ENCODE measurements at regions not wholly inside any gene's neighbourhood (a gene's known extent, or its start where the extent isn't known, plus 50 kb on each side); places are given as distances from the start of the nearest gene placed in this dataset.

- no peak for TF ChIP-seq ZBTB11 (tag by site-specific recombination; conservative IDR thresholded peaks at IDR 0.05; ENCODE audit: low read depth)
- TF ChIP-seq ZNF777 (tag by site-specific recombination; IDR thresholded peaks at IDR 0.05; ENCODE audit: borderline replicate concordance) = no peak
- no peak for TF ChIP-seq ZSCAN4 (tag by site-specific recombination; IDR thresholded peaks at IDR 0.05)
- no peak for TF ChIP-seq ZNF354C (tag by site-specific recombination; IDR thresholded peaks at IDR 0.05; ENCODE audit: borderline replicate concordance, low read depth)
- TF ChIP-seq ZNF114 (tag by site-specific recombination; IDR thresholded peaks at IDR 0.05) = no peak
- TF ChIP-seq SP3 (tag by site-specific recombination; IDR thresholded peaks at IDR 0.05) = no peak
- no peak for TF ChIP-seq ZNF416 (tag by site-specific recombination; IDR thresholded peaks at IDR 0.05)
- no peak for TF ChIP-seq ATF2 (tag by site-specific recombination; IDR thresholded peaks at IDR 0.05; ENCODE audit: low read depth)
Measured at GRCh38 chr21:38039369-38039768, 123.1 kb upstream of the KCNJ6 start (continued).

GRCh38 chr21:38039841-38040240 lies 123.6 kb upstream of the KCNJ6 start:
- Histone ChIP-seq H3K36me3 (ENCODE audit: control insufficient read depth in 2 of 2, insufficient read depth in 1 of 2, low read length in 2 of 2) (no peaks in the 10 kb centered on the region), H3K4me1 (ENCODE audit: control insufficient read depth, insufficient read depth, low read length) (no peaks in the 10 kb centered on the region), H3K27ac (ENCODE audit: extremely low read depth, low read depth, low read length) (no peak overlapping the region), H3K4me3 (ENCODE audit: low read depth, low read length) (no peak overlapping the region), H3K9me3 (ENCODE audit: control insufficient read depth, insufficient read depth, low read depth, low read length) (no peaks in the 10 kb centered on the region)
- POLR2A ChIA-PET = no interaction called here
- TF ChIP-seq ZNF311 (tag by site-specific recombination; IDR thresholded peaks at IDR 0.05; ENCODE audit: borderline replicate concordance) = no peak
- TF ChIP-seq OVOL3 (tag by site-specific recombination; IDR thresholded peaks at IDR 0.05) = no peak
- no peak for TF ChIP-seq ZSCAN16 (tag by site-specific recombination; IDR thresholded peaks at IDR 0.05)
- CTCF ChIA-PET = no interaction called here

- CTCF ChIA-PET = interaction anchor here (0.6 kb wide), 2 partner anchors 9 to 75 kb away, joined by 3 to 4 read pairs; no protein-coding TSS in a partner anchor
- H3K27ac ChIP-seq (ENCODE audit: extremely low read depth, low read depth, low read length) = no peak overlapping the region
- TF ChIP-seq ZSCAN30 (tag by site-specific recombination; IDR thresholded peaks at IDR 0.05) (no peak), ZNF48 (tag by site-specific recombination; IDR thresholded peaks at IDR 0.05) (no peak), HOXA7 (CRISPR knock-in tag; IDR thresholded peaks at IDR 0.05; ENCODE audit: borderline replicate concordance) (no peak), ZNF692 (tag by site-specific recombination; IDR thresholded peaks at IDR 0.05) (no peak), ZNF843 (tag by site-specific recombination; IDR thresholded peaks at IDR 0.05) (no peak), ZNF777 (tag by site-specific recombination; IDR thresholded peaks at IDR 0.05; ENCODE audit: borderline replicate concordance) (no peak), ZNF623 (tag by site-specific recombination; IDR thresholded peaks at IDR 0.05) (no peak), ZNF311 (tag by site-specific recombination; IDR thresholded peaks at IDR 0.05; ENCODE audit: borderline replicate concordance) (no peak), KLF9 (tag by site-specific recombination; IDR thresholded peaks at IDR 0.05; ENCODE audit: low read depth) (no peak), ZNF26 (tag by site-specific recombination; IDR thresholded peaks at IDR 0.05) (no peak), ZNF600 (tag by site-specific recombination; IDR thresholded peaks at IDR 0.05) (no peak), ZNF660 (tag by site-specific recombination; IDR thresholded peaks at IDR 0.05) (no peak), ZNF202 (tag by site-specific recombination; IDR thresholded peaks at IDR 0.05; ENCODE audit: borderline replicate concordance) (no peak), ZNF449 (tag by site-specific recombination; IDR thresholded peaks at IDR 0.05) (no peak), ZNF354C (tag by site-specific recombination; IDR thresholded peaks at IDR 0.05; ENCODE audit: borderline replicate concordance, low read depth) (no peak)
Measured at GRCh38 chr21:38041493-38041892, 125.2 kb upstream of the KCNJ6 start.

More at GRCh38 chr21:38041493-38041892, 125.2 kb upstream of the KCNJ6 start:
- Histone ChIP-seq H3K36me3 (ENCODE audit: control insufficient read depth in 2 of 2, insufficient read depth in 1 of 2, low read length in 2 of 2) (no peaks in the 10 kb centered on the region), H3K4me1 (ENCODE audit: control insufficient read depth, insufficient read depth, low read length) (no peaks in the 10 kb centered on the region), H3K9me3 (ENCODE audit: control insufficient read depth, insufficient read depth, low read depth, low read length) (no peaks in the 10 kb centered on the region), H3K4me3 (ENCODE audit: low read depth, low read length) (no peak overlapping the region)
- POLR2A ChIA-PET = no interaction called here
